ENCODE measurements at regions not wholly inside any gene's neighbourhood (a gene's known extent, or its start where the extent isn't known, plus 50 kb on each side); places are given as distances from the start of the nearest gene placed in this dataset.

GRCh38 chr12:74781991-74782485 is 244.4 kb downstream of the ATXN7L3B start:
- Histone ChIP-seq H3K27ac (ENCODE audit: low read depth, low read length) (no peak overlapping the region), H3K4me3 (ENCODE audit: low read length) (no peak overlapping the region), H3K4me1 (ENCODE audit: control insufficient read depth in 2 of 2, insufficient read depth in 2 of 2, low read length in 2 of 2) (no peaks in the 10 kb centered on the region), H3K36me3 (ENCODE audit: control insufficient read depth in 2 of 3, insufficient read depth in 3 of 3, low read length in 3 of 3) (no peaks in the 10 kb centered on the region), H3K9me3 (ENCODE audit: control insufficient read depth in 2 of 3, low read length in 3 of 3) (no peaks in the 10 kb centered on the region), H3K27me3 (ENCODE audit: control insufficient read depth in 2 of 2, insufficient read depth in 2 of 2, low read length in 2 of 2) (no peaks in the 10 kb centered on the region)
- no peak for ATAC-seq
- Mint-ChIP-seq H3K36me3 (peaks cover 0 to 4% (median 0%) of the 10 kb centered on the region in 5 donors), H3K4me3 (no peak overlapping the region), H3K27ac (no peak overlapping the region), H3K27me3 (no peaks in the 10 kb centered on the region), H3K4me1 (no peaks in the 10 kb centered on the region), H3K9me3 (peaks cover 0 to 2% (median 0%) of the 10 kb centered on the region in 11 donors)
- DNase-seq, result no peak
- ChIA-PET POLR2A (no interaction called here), CTCF (no interaction called here)
- intact Hi-C loops (cut with micrococcal nuclease), result no loop called here

GRCh38 chr12:74790931-74791330 is 253.3 kb downstream of the ATXN7L3B start:
- Mint-ChIP-seq H3K27ac (no peak overlapping the region), H3K27me3 (peaks cover 0 to 7% (median 0%) of the 10 kb centered on the region in 5 donors), H3K4me3 (no peak overlapping the region), H3K36me3 (peaks cover 0 to 4% (median 0%) of the 10 kb centered on the region in 5 donors), H3K4me1 (no peaks in the 10 kb centered on the region), H3K9me3 (peaks cover 0 to 11% (median 2%) of the 10 kb centered on the region in 11 donors)
- POLR2A ChIA-PET, result no interaction called here
- intact Hi-C loops (cut with micrococcal nuclease), result no loop called here
- H3K27ac ChIP-seq (ENCODE audit: low read depth, low read length), result no peak overlapping the region
- H3K27me3 ChIP-seq (ENCODE audit: control insufficient read depth in 2 of 2, insufficient read depth in 2 of 2, low read length in 2 of 2), result no peaks in the 10 kb centered on the region
- ATAC-seq, result no peak
- H3K36me3 ChIP-seq (ENCODE audit: control insufficient read depth in 2 of 3, insufficient read depth in 3 of 3, low read length in 3 of 3), result no peaks in the 10 kb centered on the region
- DNase-seq, result no peak
- CTCF ChIA-PET, result no interaction called here
- no peaks in the 10 kb centered on the region for H3K9me3 ChIP-seq (ENCODE audit: control insufficient read depth in 2 of 3, low read length in 3 of 3)
- H3K4me1 ChIP-seq (ENCODE audit: control insufficient read depth in 2 of 2, insufficient read depth in 2 of 2, low read length in 2 of 2), result no peaks in the 10 kb centered on the region
- no peak overlapping the region for H3K4me3 ChIP-seq (ENCODE audit: low read length)

GRCh38 chr12:74791365-74791764 is 253.7 kb downstream of the ATXN7L3B start:
- Histone ChIP-seq H3K27me3 (ENCODE audit: control insufficient read depth in 2 of 2, insufficient read depth in 2 of 2, low read length in 2 of 2) (no peaks in the 10 kb centered on the region), H3K4me3 (ENCODE audit: low read length) (no peak overlapping the region), H3K4me1 (ENCODE audit: control insufficient read depth in 2 of 2, insufficient read depth in 2 of 2, low read length in 2 of 2) (no peaks in the 10 kb centered on the region), H3K36me3 (ENCODE audit: control insufficient read depth in 2 of 3, insufficient read depth in 3 of 3, low read length in 3 of 3) (no peaks in the 10 kb centered on the region), H3K9me3 (ENCODE audit: control insufficient read depth in 2 of 3, low read length in 3 of 3) (no peaks in the 10 kb centered on the region), H3K27ac (ENCODE audit: low read depth, low read length) (no peak overlapping the region)
- ChIA-PET POLR2A (no interaction called here), CTCF (no interaction called here)
- no peak for ATAC-seq
- peaks cover 0 to 4% (median 0%) of the 10 kb centered on the region in 5 donors for H3K36me3 Mint-ChIP-seq
- no peak overlapping the region for H3K27ac Mint-ChIP-seq
- H3K9me3 Mint-ChIP-seq, result peaks cover 0 to 11% (median 1%) of the 10 kb centered on the region in 11 donors
- H3K27me3 Mint-ChIP-seq, result peaks cover 0 to 7% (median under 1%) of the 10 kb centered on the region in 5 donors
- H3K4me3 Mint-ChIP-seq, result no peak overlapping the region
- H3K4me1 Mint-ChIP-seq, result no peaks in the 10 kb centered on the region
- DNase-seq, result no peak
- intact Hi-C loops (cut with micrococcal nuclease), result no loop called here

- H3K9me3 Mint-ChIP-seq, result peaks cover 0 to 7% (median 0%) of the 10 kb centered on the region in 11 donors
- H3K9me3 ChIP-seq (ENCODE audit: control insufficient read depth in 2 of 3, low read length in 3 of 3), result no peaks in the 10 kb centered on the region
- no peaks in the 10 kb centered on the region for H3K27me3 ChIP-seq (ENCODE audit: control insufficient read depth in 2 of 2, insufficient read depth in 2 of 2, low read length in 2 of 2)
- DNase-seq (no peak), ATAC-seq (no peak)
- peaks cover 0 to 12% (median 0%) of the 10 kb centered on the region in 5 donors for H3K27me3 Mint-ChIP-seq
- CTCF ChIA-PET, result no interaction called here
- no peaks in the 10 kb centered on the region for H3K36me3 Mint-ChIP-seq
- intact Hi-C loops (cut with micrococcal nuclease), result no loop called here
- no peaks in the 10 kb centered on the region for H3K36me3 ChIP-seq (ENCODE audit: control insufficient read depth in 2 of 3, insufficient read depth in 3 of 3, low read length in 3 of 3)
- H3K27ac Mint-ChIP-seq, result no peak overlapping the region
- H3K4me3 Mint-ChIP-seq, result no peak overlapping the region
- no peaks in the 10 kb centered on the region for H3K4me1 Mint-ChIP-seq
- POLR2A ChIA-PET, result no interaction called here
- H3K4me3 ChIP-seq (ENCODE audit: low read length), result no peak overlapping the region
- no peaks in the 10 kb centered on the region for H3K4me1 ChIP-seq (ENCODE audit: control insufficient read depth in 2 of 2, insufficient read depth in 2 of 2, low read length in 2 of 2)
- no peak overlapping the region for H3K27ac ChIP-seq (ENCODE audit: low read depth, low read length)
Observed at GRCh38 chr12:74794522-74794921, 256.9 kb downstream of the ATXN7L3B start.

GRCh38 chr12:74801625-74802024 is 264.0 kb downstream of the ATXN7L3B start:
- DNase-seq (no peak), ATAC-seq (no peak)
- H3K4me3 Mint-ChIP-seq, result no peak overlapping the region
- no peak overlapping the region for H3K27ac ChIP-seq (ENCODE audit: low read depth, low read length)
- no peaks in the 10 kb centered on the region for H3K27me3 ChIP-seq (ENCODE audit: control insufficient read depth in 2 of 2, insufficient read depth in 2 of 2, low read length in 2 of 2)
- peaks cover 0 to 2% (median 0%) of the 10 kb centered on the region in 11 donors for H3K9me3 Mint-ChIP-seq
- H3K27ac Mint-ChIP-seq, result no peak overlapping the region
- CTCF ChIA-PET, result no interaction called here
- POLR2A ChIA-PET, result no interaction called here
- intact Hi-C loops (cut with micrococcal nuclease), result no loop called here
- H3K36me3 ChIP-seq (ENCODE audit: control insufficient read depth in 2 of 3, insufficient read depth in 3 of 3, low read length in 3 of 3), result no peaks in the 10 kb centered on the region
- no peaks in the 10 kb centered on the region for H3K4me1 Mint-ChIP-seq
- no peaks in the 10 kb centered on the region for H3K36me3 Mint-ChIP-seq
- no peak overlapping the region for H3K4me3 ChIP-seq (ENCODE audit: low read length)
- no peaks in the 10 kb centered on the region for H3K9me3 ChIP-seq (ENCODE audit: control insufficient read depth in 2 of 3, low read length in 3 of 3)
- no peaks in the 10 kb centered on the region for H3K4me1 ChIP-seq (ENCODE audit: control insufficient read depth in 2 of 2, insufficient read depth in 2 of 2, low read length in 2 of 2)
- peaks cover 0 to 13% (median 0%) of the 10 kb centered on the region in 5 donors for H3K27me3 Mint-ChIP-seq

- Histone ChIP-seq H3K27me3 (ENCODE audit: control insufficient read depth in 2 of 2, insufficient read depth in 2 of 2, low read length in 2 of 2) (no peaks in the 10 kb centered on the region), H3K36me3 (ENCODE audit: control insufficient read depth in 2 of 3, insufficient read depth in 3 of 3, low read length in 3 of 3) (no peaks in the 10 kb centered on the region), H3K27ac (ENCODE audit: low read depth, low read length) (no peak overlapping the region), H3K9me3 (ENCODE audit: control insufficient read depth in 2 of 3, low read length in 3 of 3) (no peaks in the 10 kb centered on the region), H3K4me1 (ENCODE audit: control insufficient read depth in 2 of 2, insufficient read depth in 2 of 2, low read length in 2 of 2) (no peaks in the 10 kb centered on the region), H3K4me3 (ENCODE audit: low read length) (no peak overlapping the region)
- ChIA-PET POLR2A (no interaction called here), CTCF (interaction anchor here (1.3 kb wide), 1 partner anchor 61 kb away, joined by 3 read pairs; no protein-coding TSS in a partner anchor)
- Mint-ChIP-seq H3K27me3 (no peaks in the 10 kb centered on the region), H3K4me1 (no peaks in the 10 kb centered on the region), H3K9me3 (peaks cover 0 to 9% (median 0%) of the 10 kb centered on the region in 11 donors), H3K36me3 (no peaks in the 10 kb centered on the region), H3K4me3 (no peak overlapping the region), H3K27ac (no peak overlapping the region)
- intact Hi-C loops (cut with micrococcal nuclease), result no loop called here
- no peak for DNase-seq
- ATAC-seq, result no peak
Observed at GRCh38 chr12:74816398-74817175, 279.0 kb downstream of the ATXN7L3B start.

- ChIA-PET POLR2A (no interaction called here), CTCF (interaction anchor here (1.3 kb wide), 1 partner anchor 62 kb away, joined by 3 read pairs; no protein-coding TSS in a partner anchor)
- H3K9me3 Mint-ChIP-seq, result peaks cover 0 to 9% (median 0%) of the 10 kb centered on the region in 11 donors
- H3K36me3 Mint-ChIP-seq, result no peaks in the 10 kb centered on the region
- H3K27me3 Mint-ChIP-seq, result no peaks in the 10 kb centered on the region
- no peaks in the 10 kb centered on the region for H3K36me3 ChIP-seq (ENCODE audit: control insufficient read depth in 2 of 3, insufficient read depth in 3 of 3, low read length in 3 of 3)
- no peak overlapping the region for H3K27ac Mint-ChIP-seq
- H3K27me3 ChIP-seq (ENCODE audit: control insufficient read depth in 2 of 2, insufficient read depth in 2 of 2, low read length in 2 of 2), result no peaks in the 10 kb centered on the region
- intact Hi-C loops (cut with micrococcal nuclease), result no loop called here
- H3K4me1 Mint-ChIP-seq, result no peaks in the 10 kb centered on the region
- H3K4me3 Mint-ChIP-seq, result no peak overlapping the region
- H3K9me3 ChIP-seq (ENCODE audit: control insufficient read depth in 2 of 3, low read length in 3 of 3), result no peaks in the 10 kb centered on the region
- H3K4me3 ChIP-seq (ENCODE audit: low read length), result no peak overlapping the region
- DNase-seq, result no peak
- no peak overlapping the region for H3K27ac ChIP-seq (ENCODE audit: low read depth, low read length)
- ATAC-seq, result no peak
- no peaks in the 10 kb centered on the region for H3K4me1 ChIP-seq (ENCODE audit: control insufficient read depth in 2 of 2, insufficient read depth in 2 of 2, low read length in 2 of 2)
Observed at GRCh38 chr12:74817499-74817898, 279.9 kb downstream of the ATXN7L3B start.
